ENCODE measurements at regions not wholly inside any gene's neighbourhood (a gene's known extent, or its start where the extent isn't known, plus 50 kb on each side); places are given as distances from the start of the nearest gene placed in this dataset.

- DNase-seq, result no peak
Observed at GRCh38 chr9:26735160-26735559, 157.4 kb downstream of the CAAP1 start.

GRCh38 chr9:26729187-26729586 lies 163.4 kb downstream of the CAAP1 start:
- DNase-seq, result no peak

GRCh38 chr9:26727471-26727870 lies 165.1 kb downstream of the CAAP1 start:
- no peak for DNase-seq

GRCh38 chr9:26725573-26725972 lies 167.0 kb downstream of the CAAP1 start:
- no peak for DNase-seq

- peak; percentile 8 for DNase-seq
Observed at GRCh38 chr9:26723486-26723885, 169.1 kb downstream of the CAAP1 start.

GRCh38 chr9:26722755-26723154 lies 169.8 kb downstream of the CAAP1 start:
- no peak for DNase-seq

- no peak for DNase-seq
Observed at GRCh38 chr9:26710008-26710407, 182.6 kb downstream of the CAAP1 start.

GRCh38 chr9:26706223-26706622 lies 186.4 kb downstream of the CAAP1 start:
- DNase-seq, result no peak

GRCh38 chr9:26695298-26695622 lies 197.3 kb downstream of the CAAP1 start:
- DNase-seq, result no peak

- no peak for DNase-seq
Observed at GRCh38 chr9:26694381-26695297, 198.0 kb downstream of the CAAP1 start.

GRCh38 chr9:26689041-26689440 lies 203.6 kb downstream of the CAAP1 start:
- no peak for DNase-seq

- DNase-seq, result no peak
Observed at GRCh38 chr9:26687421-26687820, 205.2 kb downstream of the CAAP1 start.

GRCh38 chr9:26685818-26686217 lies 206.8 kb downstream of the CAAP1 start:
- DNase-seq, result no peak

- no peak for DNase-seq
Observed at GRCh38 chr9:26684029-26684428, 208.6 kb downstream of the CAAP1 start.

GRCh38 chr9:26682796-26683496 lies 209.7 kb downstream of the CAAP1 start:
- DNase-seq, result no peak

GRCh38 chr9:26682041-26682440 lies 210.6 kb downstream of the CAAP1 start:
- DNase-seq, result no peak

- no peak for DNase-seq
Observed at GRCh38 chr9:26677965-26678706, 214.5 kb downstream of the CAAP1 start.

GRCh38 chr9:26675035-26675434 lies 217.6 kb downstream of the CAAP1 start:
- DNase-seq, result no peak

- DNase-seq, result no peak
Observed at GRCh38 chr9:26673261-26673660, 219.3 kb downstream of the CAAP1 start.

- no peak for DNase-seq
Observed at GRCh38 chr9:26669701-26670670, 222.6 kb downstream of the CAAP1 start.

GRCh38 chr9:26667882-26668281 lies 224.7 kb downstream of the CAAP1 start:
- DNase-seq, result no peak

GRCh38 chr9:26665666-26666065 lies 226.9 kb downstream of the CAAP1 start:
- no peak for DNase-seq
